NCI-H345 (cell line): ENCODE measurements at regions not wholly inside any gene's neighbourhood (a gene's known extent, or its start where the extent isn't known, plus 50 kb on each side); places are given as distances from the start of the nearest gene placed in this dataset.

Experiments
- DNase-seq: peaks from one replicate; lab custom pipeline; 2025; lab: John Stamatoyannopoulos, UW

DNA sequence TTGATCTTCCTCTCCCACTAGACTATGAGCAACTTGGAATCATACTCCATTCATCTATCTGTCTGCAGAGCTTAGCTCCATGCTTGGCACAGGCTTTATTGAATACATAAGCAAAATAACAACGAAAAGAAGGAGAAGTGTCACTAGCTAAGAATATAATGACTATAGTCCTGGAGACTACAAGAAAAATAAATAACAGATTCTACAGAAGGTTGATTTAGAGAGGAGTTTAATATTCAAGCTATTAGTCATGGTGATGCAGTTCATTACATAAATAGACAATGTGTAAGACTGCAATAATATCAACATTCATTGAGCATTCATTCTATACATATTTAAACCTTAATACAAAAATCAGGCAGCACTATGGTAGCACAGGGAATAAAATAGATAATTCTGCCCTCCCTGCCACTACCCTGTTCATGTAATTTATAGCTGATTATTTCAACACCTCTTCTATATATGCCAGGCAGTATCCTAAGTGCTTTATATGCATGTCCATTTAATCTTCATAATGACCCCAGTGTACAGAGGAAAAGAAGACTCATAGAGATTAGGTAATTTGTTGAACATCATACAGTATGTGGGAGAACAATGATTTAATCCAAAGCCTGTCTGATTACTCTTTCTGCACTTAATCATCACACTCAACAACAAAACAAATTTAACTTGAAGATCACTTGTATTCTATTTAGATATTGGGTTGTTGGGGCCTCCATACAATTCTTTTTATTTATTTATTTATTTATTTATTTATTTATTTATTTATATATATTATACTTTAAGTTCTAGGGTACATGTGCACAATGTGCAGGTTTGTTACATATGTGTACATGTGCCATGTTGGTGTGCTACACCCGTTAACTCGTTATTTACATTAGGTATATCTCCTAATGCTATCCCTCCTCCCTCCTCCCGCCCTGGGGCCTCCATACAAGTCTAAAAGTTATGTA lies 165.3 kb downstream of the RNF152 start:
- no peak for DNase-seq

DNA sequence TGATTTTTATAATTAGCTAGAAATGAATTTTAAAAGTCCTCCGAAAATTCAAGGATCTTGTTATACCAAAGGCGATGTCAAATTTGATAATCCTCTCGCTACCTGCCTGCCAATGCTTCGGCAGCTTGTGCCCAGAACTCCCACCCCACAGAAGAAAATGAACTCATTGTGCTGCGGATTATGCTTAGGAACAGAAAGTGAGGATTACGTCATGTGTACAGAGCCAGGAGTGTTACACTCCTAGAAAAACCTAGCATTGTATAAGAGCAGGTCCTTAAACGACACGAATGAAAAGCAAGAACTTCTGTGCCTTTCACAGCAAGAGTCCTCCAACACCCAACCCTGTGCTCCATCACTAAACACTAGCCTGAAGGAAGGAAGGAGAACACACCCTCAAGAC lies 168.3 kb downstream of the RNF152 start:
- no peak for DNase-seq

DNA sequence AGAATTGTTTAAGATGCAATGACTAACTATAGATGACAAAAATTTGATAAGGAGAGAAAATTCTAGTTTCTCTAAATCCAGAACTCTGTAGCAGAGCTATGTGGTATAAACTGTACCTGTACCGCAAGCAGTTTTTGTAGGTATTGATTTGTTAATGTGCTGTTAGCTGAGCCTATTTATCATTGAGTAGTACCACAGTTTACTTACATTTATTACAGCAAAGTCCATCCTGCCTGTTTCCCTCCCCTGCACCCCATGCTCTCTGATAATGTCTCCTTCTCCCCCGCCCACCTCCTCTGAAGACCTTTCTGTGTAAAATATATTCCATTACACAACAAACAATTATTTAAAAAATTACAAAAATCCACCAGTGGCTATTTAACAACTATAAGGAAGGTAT lies 170.6 kb downstream of the RNF152 start:
- DNase-seq: no peak

DNA sequence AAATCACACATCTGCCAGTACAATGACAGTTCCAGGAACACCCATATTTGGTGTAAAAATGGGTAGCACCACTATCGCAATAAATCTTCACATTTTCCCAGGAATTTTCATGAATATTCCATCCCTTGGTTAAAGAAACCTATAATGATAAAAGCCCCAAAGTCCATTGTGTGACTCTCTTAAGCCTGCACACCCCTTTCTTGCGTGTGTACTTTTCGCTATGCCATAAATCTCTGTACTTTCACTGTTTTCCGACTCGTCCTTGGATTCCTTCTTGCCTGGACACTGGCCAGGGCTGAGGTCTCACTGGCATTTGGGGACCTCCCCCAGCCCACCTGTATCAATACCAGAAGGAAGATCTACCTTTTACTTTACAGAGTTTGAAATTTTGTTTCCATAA lies 172.3 kb downstream of the RNF152 start:
- DNase-seq: no peak

DNA sequence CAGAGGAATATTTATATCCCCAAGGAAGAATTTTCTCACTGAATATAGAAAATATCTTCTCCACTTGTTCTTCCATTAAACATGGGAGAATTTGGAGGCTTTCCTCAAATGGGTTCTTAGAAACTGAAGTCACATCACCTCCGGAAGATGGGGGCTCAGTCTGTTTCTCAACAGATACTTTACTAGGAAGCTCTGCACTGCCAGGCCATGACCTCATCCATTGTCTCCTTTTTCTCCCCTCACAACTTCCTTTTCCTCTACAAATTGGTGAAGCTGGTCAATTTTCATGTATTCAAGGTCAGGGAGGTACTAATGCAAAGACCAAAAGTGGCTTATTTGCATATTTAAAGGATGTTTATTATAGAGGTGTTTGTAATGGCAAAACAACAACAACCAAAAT lies 173.1 kb downstream of the RNF152 start:
- no peak for DNase-seq

DNA sequence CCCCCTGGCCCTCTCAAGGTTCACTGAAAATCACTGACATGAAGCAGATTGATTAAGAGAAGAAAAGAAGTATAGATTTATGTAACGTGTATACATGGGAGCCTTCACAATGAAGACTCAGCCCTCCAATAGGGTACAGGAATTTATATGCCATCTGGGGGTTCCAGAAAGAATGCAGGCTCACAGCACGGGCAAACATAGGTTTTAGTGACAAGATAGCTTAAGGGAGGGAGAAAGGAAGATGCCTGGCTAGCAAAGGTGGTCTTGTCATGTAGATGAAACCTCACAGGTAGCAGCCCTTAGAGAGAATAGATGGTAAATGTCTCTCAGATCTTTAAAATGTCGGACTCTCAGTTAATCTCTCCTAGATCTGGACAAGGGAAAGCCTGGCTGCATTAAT lies 173.9 kb downstream of the RNF152 start:
- DNase-seq: no peak

DNA sequence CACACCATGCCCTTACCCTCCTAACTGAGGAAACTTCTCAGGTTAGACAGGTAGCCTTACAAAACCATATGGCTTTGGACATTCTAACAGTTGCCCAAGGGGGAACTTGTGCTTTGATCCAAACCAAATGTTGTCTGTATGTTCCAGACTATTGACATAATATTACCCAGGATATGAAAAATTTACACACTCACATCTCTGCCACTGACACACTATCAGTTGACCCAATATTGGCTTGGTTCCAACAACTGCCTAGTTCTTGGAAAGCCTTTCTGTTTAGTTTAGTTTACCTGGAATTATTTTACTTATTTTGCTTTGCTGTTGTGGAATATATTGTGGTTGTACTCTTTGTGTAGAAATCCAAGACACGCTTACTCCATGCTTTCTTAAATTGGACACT lies 178.4 kb downstream of the RNF152 start:
- no peak for DNase-seq

DNA sequence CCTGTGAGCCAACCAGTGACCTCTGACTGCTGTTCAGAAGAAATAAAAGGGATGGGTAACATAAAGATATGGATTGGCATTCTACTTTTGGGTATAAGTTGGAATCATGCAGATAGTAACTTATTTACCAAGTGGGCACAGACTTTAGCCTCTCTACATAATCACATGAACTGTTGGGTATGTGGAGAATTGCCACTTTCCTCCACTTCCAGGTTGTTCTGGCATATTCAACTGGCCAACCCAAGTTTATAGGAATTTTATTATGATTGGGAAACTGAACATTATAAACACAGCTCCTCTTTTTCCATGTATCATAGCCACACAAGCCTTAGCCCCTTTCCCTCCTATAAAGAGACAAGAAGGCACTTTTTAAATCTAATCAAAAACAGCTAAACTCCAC lies 179.3 kb downstream of the RNF152 start:
- DNase-seq: no peak

DNA sequence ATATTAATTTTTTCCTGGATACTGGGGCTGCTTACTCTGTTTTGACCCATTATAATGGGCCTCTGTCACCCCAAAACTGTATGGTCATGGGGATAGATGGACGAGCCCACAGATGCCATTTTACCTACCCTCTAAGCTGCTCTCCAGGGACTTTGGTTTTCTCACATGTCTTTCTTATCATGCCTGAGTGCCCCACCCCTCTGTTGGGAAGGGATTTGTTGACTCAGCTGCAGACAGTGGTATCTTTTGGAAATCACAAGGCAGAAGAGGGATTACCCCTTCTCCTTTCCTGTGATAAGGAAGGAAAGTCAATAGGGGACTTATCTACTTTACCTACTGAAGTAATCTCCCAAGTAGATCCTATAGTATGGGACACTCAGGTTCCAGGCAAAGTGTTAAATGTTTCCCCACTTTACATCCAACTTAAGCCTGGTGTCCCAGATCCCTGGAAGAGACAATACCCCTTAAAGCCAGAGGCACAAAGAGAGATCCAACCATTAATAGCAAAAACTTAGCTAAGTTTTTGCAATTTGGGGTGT lies 182.7 kb downstream of the RNF152 start:
- no peak for DNase-seq

DNA sequence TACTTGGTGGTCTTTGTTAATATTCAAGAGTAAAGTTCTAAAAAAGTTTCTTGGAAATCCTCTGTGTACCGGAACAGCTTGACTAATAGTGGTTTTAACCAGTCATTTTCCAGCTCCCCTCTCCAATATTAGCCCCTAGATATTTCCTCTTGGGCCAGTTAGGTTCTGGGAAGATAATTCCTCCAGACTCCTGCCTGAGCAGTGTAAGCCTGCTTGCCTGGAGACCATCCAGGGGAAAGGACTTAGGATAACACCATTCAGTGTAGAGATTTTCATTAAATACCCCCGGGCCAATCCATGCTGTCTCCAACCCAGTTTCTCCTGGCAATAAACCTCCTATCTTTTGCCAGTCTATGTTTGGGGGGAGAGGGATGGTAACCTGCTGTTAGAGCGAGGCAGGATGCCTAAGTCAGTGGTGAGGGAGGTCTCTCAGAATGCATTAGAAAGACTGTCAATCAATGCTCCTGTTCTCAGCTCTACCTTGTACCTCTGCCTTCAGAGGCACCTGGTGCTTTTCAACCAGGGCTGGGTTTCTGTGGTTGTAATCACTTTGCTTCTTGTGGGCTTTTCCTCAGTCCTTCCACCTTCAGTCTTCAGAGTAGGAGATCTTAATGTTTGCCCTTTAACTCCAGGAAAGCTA lies 186.4 kb downstream of the RNF152 start:
- no peak for DNase-seq

DNA sequence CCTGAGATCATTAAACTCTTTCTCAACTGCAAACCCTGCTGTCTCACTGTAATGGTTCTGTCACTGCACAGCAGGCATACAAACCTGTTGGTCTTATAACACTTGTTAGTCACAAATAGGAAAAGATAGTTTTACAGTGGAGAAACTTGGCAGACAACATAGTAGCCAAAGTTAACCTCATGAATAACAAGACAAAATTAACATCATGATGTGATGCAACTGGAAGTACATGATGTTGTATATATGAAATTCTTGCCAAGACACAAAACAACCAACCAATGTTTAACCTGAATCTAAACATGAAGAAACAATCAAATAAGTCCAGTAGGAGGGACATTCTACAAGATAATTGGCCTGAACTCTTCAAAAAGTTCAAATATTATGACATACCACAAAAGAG lies 189.3 kb downstream of the RNF152 start:
- DNase-seq: no peak

DNA sequence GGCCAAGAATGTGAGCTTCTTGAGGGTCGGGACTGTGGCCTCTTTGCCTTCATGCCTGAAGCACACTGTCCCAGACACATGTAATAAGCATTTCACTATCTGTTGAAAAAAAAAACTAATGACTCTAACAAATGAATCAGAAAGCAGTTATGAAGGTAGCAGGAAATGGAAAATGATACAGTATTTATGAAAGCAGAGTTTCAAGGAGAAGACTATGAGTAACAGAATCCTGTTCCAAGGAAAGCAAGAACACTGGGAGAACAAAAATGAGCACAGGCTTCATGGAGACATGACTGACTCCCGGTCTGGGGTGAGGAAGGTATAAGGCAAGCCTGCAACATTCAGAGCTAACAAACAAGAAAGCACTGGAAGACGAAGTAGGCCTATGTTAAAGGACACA lies 190.8 kb downstream of the RNF152 start:
- no peak for DNase-seq

DNA sequence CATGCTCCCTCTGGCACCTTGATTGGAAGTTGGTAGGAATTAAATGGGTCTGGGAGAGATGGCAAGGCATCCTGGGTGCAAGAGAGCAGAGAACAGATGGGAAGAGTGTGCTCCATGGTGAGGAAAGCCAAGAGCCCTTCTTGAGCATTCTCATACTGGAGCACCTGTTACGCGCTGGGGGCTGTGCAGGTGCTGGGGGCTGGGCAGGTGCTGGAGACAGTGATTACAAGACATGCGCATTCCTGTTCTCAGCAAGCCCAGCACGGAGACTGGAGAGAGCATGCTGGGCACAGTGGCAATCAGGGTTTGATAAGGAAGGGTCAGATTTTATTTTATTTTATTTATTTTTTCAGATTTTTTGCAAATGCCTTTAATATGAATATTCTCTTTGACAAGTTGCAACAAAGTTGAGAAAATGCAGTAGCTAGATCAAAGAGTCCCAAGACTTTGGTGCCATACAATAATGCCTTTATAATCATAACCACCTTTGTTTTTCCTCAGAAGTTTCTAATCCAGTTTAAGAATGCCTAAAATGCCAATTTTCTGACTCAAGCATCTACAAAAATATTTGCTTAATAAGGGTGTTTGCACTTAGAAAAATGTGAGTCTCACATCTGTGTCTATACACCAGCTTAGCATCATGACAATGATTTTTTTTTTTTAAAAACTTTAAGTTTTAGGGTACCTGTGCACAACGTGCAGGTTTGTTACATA lies 193.3 kb downstream of the RNF152 start:
- DNase-seq: no peak

DNA sequence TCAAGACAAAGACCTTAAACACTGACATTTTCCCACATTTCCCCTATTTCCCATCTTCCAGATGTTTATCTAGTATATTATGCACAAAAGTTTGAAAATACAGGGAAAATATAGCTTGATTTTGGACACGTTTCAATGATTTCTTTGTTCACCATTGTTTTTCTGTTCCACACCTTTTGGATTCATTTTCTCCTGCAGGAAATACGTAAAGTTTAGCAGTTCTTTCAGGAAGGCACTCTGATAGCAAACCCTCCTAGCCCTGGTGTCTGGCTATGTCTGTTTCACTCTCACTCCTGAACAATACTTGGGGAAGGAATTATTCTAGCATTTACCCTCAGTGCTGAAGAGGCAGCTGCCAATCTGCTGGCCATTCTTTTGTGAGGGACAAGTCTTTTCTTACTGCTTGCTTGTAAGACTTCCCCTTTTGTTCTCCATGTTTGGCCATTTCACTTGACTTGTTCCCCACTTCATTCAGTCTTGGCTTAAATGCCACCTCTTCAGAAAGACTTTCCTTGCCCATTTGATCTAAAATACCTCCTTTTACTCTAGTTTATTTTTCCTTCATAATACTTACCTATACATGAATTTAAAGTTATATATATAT lies 195.4 kb downstream of the RNF152 start:
- no peak for DNase-seq

DNA sequence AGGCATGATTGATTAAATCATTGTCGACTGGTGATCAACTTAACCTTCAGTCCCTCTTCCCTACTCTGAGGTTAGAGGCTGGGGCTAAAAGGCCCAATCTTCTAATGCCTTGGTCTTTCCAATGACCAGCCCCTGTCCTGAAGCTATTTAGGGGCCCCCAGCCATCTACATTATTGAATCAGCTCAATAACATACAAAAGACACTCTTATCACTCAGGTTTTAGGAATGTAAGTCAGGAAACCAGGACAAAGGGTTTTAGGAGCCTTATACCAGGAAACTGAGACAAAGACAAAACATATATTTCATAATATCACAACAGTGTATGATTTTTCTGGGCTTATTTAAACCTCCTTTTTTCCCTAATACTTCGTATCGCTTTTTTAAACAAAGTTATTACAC lies 198.6 kb downstream of the RNF152 start:
- DNase-seq: no peak

DNA sequence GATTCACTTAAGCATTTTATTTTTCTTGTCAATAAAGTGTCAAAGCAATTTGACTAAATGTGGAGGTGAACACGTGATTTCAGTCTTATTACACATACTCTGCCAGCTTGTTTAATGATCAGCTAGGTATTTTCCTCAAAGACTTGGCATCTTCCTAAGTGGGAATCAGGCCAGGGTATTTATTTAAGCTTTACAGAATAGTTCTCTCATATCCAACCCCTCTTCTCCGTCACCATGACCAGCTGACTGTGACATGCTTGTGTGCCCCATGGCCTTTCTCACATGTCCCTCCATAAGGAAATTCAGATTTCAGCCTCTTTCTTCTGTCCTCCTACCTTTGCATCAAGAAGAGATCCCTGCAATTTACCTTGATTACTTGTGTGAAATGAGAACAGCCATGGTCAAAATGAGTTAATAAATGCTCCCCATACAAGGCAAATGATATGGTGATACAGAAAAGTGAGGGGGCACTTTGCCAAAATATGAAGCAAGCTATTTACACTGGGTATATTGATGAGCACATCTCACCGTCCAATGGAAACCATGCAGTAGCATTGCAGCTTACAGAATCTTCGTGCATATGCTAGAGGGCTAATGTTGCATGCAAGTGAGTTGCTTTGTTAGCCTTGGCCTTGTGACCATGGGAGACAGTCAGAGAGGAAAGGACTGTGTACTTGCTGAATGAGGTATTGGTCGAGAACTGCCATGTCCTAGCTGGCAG lies 202.2 kb downstream of the RNF152 start:
- no peak for DNase-seq

DNA sequence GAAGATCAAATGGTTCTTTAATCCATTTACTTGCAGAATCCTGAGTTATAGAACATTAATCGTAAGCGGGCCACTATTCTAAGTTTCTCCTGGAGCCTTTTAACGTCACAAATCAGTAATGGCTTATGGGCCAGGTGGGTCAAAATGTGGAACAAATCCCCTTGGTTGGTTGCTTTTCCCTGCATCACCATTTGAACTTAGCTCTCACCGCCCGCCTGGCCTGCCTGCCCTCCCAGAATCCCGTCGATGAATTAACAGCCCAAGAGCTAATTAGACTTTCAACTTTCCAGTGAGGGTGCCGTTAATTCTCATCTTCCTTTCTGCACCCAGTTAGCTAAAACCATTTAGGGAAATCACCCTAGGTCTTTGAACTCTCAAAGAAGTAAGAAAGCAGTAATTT lies 205.5 kb downstream of the RNF152 start:
- DNase-seq: no peak

DNA sequence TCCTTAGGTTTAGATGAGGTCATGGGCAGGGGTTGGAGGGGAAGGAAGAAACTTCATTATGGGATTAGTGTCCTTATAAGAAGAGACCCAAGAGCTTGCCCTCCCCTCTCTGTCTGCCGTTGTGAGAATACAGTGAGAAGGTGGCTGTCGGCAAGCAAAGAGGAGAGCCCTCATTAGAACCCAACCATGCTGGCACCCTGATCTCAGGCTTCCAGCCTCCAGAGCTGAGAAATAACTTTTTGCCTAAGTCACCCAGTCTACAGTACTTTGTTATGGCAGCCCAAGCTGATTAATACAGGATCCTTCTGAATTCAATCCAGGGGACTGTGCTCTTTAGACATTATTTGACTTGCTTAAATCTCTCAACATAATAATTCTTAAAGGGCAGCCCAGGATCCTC lies 209.0 kb downstream of the RNF152 start:
- no peak for DNase-seq

DNA sequence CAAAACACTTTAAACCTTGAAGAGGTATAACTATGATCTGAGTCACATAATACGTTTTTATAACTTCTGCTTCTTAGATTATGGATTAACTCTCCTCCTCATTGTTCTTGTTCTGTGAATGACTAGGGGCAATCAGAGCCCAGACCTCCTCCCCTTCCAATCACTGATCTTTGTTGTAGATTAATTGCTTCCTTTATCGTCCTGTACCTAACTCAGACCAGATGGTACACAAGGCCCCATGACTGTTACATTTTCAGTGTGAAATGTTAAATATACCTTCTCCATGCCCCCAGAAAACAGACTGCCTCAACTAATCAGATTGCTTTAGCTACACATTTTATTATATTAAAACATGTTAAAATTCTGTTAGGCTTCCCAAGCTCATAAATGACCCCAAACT lies 211.7 kb downstream of the RNF152 start:
- DNase-seq: no peak

DNA sequence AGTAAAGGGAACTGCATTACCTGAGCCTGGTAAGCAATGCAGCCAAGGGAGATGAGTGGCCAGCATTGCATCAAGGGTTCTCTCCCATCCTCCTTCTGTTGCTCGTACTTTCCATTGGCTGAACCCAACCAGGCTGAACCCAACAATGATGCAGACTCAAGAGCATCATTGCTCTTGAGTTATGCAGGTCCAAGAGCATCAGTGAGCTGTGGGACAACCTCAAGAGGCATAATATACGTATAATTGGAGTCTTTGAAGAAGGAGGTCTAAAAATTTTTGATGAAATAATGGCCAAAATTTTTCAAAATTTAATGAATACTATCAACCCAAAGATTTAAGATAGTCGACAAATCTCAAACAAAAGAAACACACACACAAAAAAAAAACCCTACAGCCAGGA lies 213.0 kb downstream of the RNF152 start:
- DNase-seq: no peak

DNA sequence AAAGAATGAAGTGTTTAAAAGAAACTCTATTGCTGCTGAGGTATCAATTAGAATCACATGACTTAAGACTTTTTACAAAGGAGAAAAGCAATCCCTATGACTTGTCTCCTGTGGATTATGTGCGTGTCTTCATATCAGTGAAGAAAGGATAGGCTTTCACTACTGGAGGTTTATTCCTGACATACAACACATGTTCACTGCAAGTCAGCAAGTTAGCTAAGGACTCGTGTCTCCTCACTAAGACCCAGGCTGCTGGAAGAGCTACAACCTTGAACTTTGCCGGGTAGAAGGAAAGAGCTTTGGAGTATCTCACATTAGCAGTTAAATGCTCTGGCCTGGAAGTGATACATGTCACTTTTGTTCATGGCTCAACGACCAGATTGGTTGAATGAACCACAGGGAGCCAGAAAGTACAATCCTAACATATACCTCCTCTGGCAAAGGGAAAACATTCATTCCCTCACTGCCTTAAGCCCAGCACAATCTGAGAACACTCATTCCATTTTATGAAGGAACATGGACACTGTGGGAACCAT lies 215.3 kb downstream of the RNF152 start:
- DNase-seq: no peak
